T-helper 2 cell treated with Interferon-gamma antibody and Interleukin-4, amounts not matched to agents 5 μg/mL and 100 μg/mL, for 36 hours (primary cell): ENCODE measurements at regions not wholly inside any gene's neighbourhood (a gene's known extent, or its start where the extent isn't known, plus 50 kb on each side); places are given as distances from the start of the nearest gene placed in this dataset.

Source experiments
- DNase-seq: peaks from one replicate; pipeline ENCODE4 v3.0.0; 2021; ENCODE audit warnings: low spot score
- H3K27ac Mint-ChIP-seq: one replicate; pipeline ENCODE4 v1.8.0; 2021; ENCODE audit warnings: mild to moderate bottlenecking, mixed read lengths
- H3K27me3 Mint-ChIP-seq: one replicate; pipeline ENCODE4 v1.8.0; 2021; ENCODE audit warnings: low read depth, mixed read lengths
- H3K36me3 Mint-ChIP-seq: one replicate; pipeline ENCODE4 v1.8.0; 2021; ENCODE audit warnings: low read depth, mixed read lengths
- H3K4me1 Mint-ChIP-seq: one replicate; pipeline ENCODE4 v1.8.0; 2021; ENCODE audit warnings: low read depth, mixed read lengths
- H3K4me3 Mint-ChIP-seq: one replicate; pipeline ENCODE4 v1.8.0; 2022; ENCODE audit warnings: mild to moderate bottlenecking, moderate library complexity, mixed read lengths
- H3K9me3 Mint-ChIP-seq: one replicate; pipeline ENCODE4 v1.8.0; 2021; ENCODE audit warnings: mixed read lengths

- DNase-seq: no peak
- H3K27me3 Mint-ChIP-seq: peaks cover 5% of the 10 kb centered on the region
- H3K27ac Mint-ChIP-seq: no peak overlapping the region
- no peak overlapping the region for H3K4me3 Mint-ChIP-seq
- no peaks in the 10 kb centered on the region for H3K36me3 Mint-ChIP-seq
- no peaks in the 10 kb centered on the region for H3K9me3 Mint-ChIP-seq
- no peaks in the 10 kb centered on the region for H3K4me1 Mint-ChIP-seq
These were observed 304.9 kb upstream of the TCF21 start for GRCh38 chr6:133583907-133584427.

GRCh38 chr6:133584823-133585222 lies 304.1 kb upstream of the TCF21 start:
- H3K9me3 Mint-ChIP-seq: no peaks in the 10 kb centered on the region
- H3K27me3 Mint-ChIP-seq: peaks cover 5% of the 10 kb centered on the region
- H3K36me3 Mint-ChIP-seq: no peaks in the 10 kb centered on the region
- DNase-seq: no peak
- H3K27ac Mint-ChIP-seq: no peak overlapping the region
- no peaks in the 10 kb centered on the region for H3K4me1 Mint-ChIP-seq
- H3K4me3 Mint-ChIP-seq: no peak overlapping the region

- no peaks in the 10 kb centered on the region for H3K36me3 Mint-ChIP-seq
- DNase-seq: no peak
- H3K4me3 Mint-ChIP-seq: no peak overlapping the region
- H3K27ac Mint-ChIP-seq: no peak overlapping the region
- H3K27me3 Mint-ChIP-seq: no peaks in the 10 kb centered on the region
- H3K4me1 Mint-ChIP-seq: no peaks in the 10 kb centered on the region
- H3K9me3 Mint-ChIP-seq: no peaks in the 10 kb centered on the region
These were observed 302.9 kb upstream of the TCF21 start for GRCh38 chr6:133585978-133586377.

- H3K4me1 Mint-ChIP-seq: no peaks in the 10 kb centered on the region
- no peak overlapping the region for H3K27ac Mint-ChIP-seq
- H3K4me3 Mint-ChIP-seq: no peak overlapping the region
- no peak for DNase-seq
- no peaks in the 10 kb centered on the region for H3K36me3 Mint-ChIP-seq
- H3K27me3 Mint-ChIP-seq: no peaks in the 10 kb centered on the region
- H3K9me3 Mint-ChIP-seq: no peaks in the 10 kb centered on the region
These were observed 301.3 kb upstream of the TCF21 start for GRCh38 chr6:133587546-133588160.

GRCh38 chr6:133590196-133590595 lies 298.7 kb upstream of the TCF21 start:
- H3K27me3 Mint-ChIP-seq: no peaks in the 10 kb centered on the region
- H3K36me3 Mint-ChIP-seq: no peaks in the 10 kb centered on the region
- no peaks in the 10 kb centered on the region for H3K9me3 Mint-ChIP-seq
- no peaks in the 10 kb centered on the region for H3K4me1 Mint-ChIP-seq
- H3K27ac Mint-ChIP-seq: no peak overlapping the region
- no peak for DNase-seq
- H3K4me3 Mint-ChIP-seq: no peak overlapping the region

- Mint-ChIP-seq H3K36me3 (no peaks in the 10 kb centered on the region), H3K4me3 (no peak overlapping the region), H3K4me1 (no peaks in the 10 kb centered on the region), H3K27ac (no peak overlapping the region), H3K9me3 (no peaks in the 10 kb centered on the region), H3K27me3 (no peaks in the 10 kb centered on the region)
- DNase-seq: no peak
These were observed 298.1 kb upstream of the TCF21 start for GRCh38 chr6:133590814-133591213.

- Mint-ChIP-seq H3K4me1 (no peaks in the 10 kb centered on the region), H3K27me3 (no peaks in the 10 kb centered on the region)
These were observed 297.6 kb upstream of the TCF21 start for GRCh38 chr6:133591275-133591674.

GRCh38 chr6:133594652-133595110 lies 294.2 kb upstream of the TCF21 start:
- Mint-ChIP-seq H3K9me3 (no peaks in the 10 kb centered on the region), H3K36me3 (no peaks in the 10 kb centered on the region), H3K4me3 (no peak overlapping the region), H3K4me1 (no peaks in the 10 kb centered on the region), H3K27me3 (no peaks in the 10 kb centered on the region), H3K27ac (no peak overlapping the region)
- no peak for DNase-seq

More at GRCh38 chr6:133591275-133591674, 297.6 kb upstream of the TCF21 start:
- no peaks in the 10 kb centered on the region for H3K9me3 Mint-ChIP-seq
- no peak overlapping the region for H3K4me3 Mint-ChIP-seq
- DNase-seq: no peak
- H3K36me3 Mint-ChIP-seq: no peaks in the 10 kb centered on the region
- H3K27ac Mint-ChIP-seq: no peak overlapping the region

- Mint-ChIP-seq H3K27me3 (no peaks in the 10 kb centered on the region), H3K9me3 (no peaks in the 10 kb centered on the region), H3K4me3 (no peak overlapping the region), H3K36me3 (no peaks in the 10 kb centered on the region), H3K27ac (no peak overlapping the region), H3K4me1 (no peaks in the 10 kb centered on the region)
- no peak for DNase-seq
These were observed 293.7 kb upstream of the TCF21 start for GRCh38 chr6:133595111-133595761.

- Mint-ChIP-seq H3K27ac (no peak overlapping the region), H3K9me3 (no peaks in the 10 kb centered on the region), H3K4me1 (no peaks in the 10 kb centered on the region), H3K36me3 (no peaks in the 10 kb centered on the region), H3K4me3 (no peak overlapping the region), H3K27me3 (no peaks in the 10 kb centered on the region)
- DNase-seq: no peak
These were observed 282.1 kb upstream of the TCF21 start for GRCh38 chr6:133606852-133607251.

GRCh38 chr6:133608620-133609019 lies 280.3 kb upstream of the TCF21 start:
- no peaks in the 10 kb centered on the region for H3K36me3 Mint-ChIP-seq
- no peak overlapping the region for H3K4me3 Mint-ChIP-seq
- H3K4me1 Mint-ChIP-seq: no peaks in the 10 kb centered on the region

GRCh38 chr6:133609415-133610226 lies 279.3 kb upstream of the TCF21 start:
- H3K4me1 Mint-ChIP-seq: no peaks in the 10 kb centered on the region
- H3K4me3 Mint-ChIP-seq: no peak overlapping the region
- H3K27me3 Mint-ChIP-seq: no peaks in the 10 kb centered on the region
- H3K9me3 Mint-ChIP-seq: no peaks in the 10 kb centered on the region
- H3K36me3 Mint-ChIP-seq: no peaks in the 10 kb centered on the region
- no peak overlapping the region for H3K27ac Mint-ChIP-seq
- no peak for DNase-seq

More at GRCh38 chr6:133608620-133609019, 280.3 kb upstream of the TCF21 start:
- Mint-ChIP-seq H3K27me3 (no peaks in the 10 kb centered on the region), H3K9me3 (no peaks in the 10 kb centered on the region), H3K27ac (no peak overlapping the region)
- DNase-seq: no peak

GRCh38 chr6:133610227-133610840 lies 278.6 kb upstream of the TCF21 start:
- Mint-ChIP-seq H3K4me1 (no peaks in the 10 kb centered on the region), H3K4me3 (no peak overlapping the region), H3K27me3 (no peaks in the 10 kb centered on the region), H3K27ac (no peak overlapping the region), H3K36me3 (no peaks in the 10 kb centered on the region), H3K9me3 (no peaks in the 10 kb centered on the region)
- no peak for DNase-seq

GRCh38 chr6:133610971-133611370 lies 277.9 kb upstream of the TCF21 start:
- DNase-seq: no peak
- H3K27me3 Mint-ChIP-seq: no peaks in the 10 kb centered on the region
- H3K4me3 Mint-ChIP-seq: no peak overlapping the region
- H3K36me3 Mint-ChIP-seq: no peaks in the 10 kb centered on the region
- no peaks in the 10 kb centered on the region for H3K4me1 Mint-ChIP-seq
- H3K27ac Mint-ChIP-seq: no peak overlapping the region
- no peaks in the 10 kb centered on the region for H3K9me3 Mint-ChIP-seq
